ENCODE measurements at regions not wholly inside any gene's neighbourhood (a gene's known extent, or its start where the extent isn't known, plus 50 kb on each side); places are given as distances from the start of the nearest gene placed in this dataset.
"Not testable (repeated sequence)": the region's sequence is repeated elsewhere in the genome, so short reads cannot be mapped to it uniquely, and the experiment has no call there.

DNA sequence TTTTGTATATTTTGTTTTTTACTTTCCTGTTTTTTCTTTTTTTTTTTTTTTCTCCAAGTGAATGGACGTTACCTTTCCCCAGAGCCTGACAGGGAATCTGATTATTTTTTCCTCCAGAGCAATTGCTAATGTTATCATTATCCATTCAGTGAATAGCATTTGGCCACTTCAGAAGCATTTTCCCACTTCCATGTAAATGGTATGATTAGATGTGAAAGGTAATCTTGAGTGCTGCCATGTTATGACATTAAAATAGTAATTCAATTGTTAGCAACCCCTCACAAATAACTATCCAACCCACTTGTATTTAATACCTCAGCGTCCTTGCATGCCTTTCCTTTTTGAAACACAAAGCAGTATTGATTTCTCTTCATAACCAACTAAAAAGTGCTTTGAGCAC lies 1243.8 kb downstream of the CDH8 start:
- TF ChIP-seq, protein P1, sequence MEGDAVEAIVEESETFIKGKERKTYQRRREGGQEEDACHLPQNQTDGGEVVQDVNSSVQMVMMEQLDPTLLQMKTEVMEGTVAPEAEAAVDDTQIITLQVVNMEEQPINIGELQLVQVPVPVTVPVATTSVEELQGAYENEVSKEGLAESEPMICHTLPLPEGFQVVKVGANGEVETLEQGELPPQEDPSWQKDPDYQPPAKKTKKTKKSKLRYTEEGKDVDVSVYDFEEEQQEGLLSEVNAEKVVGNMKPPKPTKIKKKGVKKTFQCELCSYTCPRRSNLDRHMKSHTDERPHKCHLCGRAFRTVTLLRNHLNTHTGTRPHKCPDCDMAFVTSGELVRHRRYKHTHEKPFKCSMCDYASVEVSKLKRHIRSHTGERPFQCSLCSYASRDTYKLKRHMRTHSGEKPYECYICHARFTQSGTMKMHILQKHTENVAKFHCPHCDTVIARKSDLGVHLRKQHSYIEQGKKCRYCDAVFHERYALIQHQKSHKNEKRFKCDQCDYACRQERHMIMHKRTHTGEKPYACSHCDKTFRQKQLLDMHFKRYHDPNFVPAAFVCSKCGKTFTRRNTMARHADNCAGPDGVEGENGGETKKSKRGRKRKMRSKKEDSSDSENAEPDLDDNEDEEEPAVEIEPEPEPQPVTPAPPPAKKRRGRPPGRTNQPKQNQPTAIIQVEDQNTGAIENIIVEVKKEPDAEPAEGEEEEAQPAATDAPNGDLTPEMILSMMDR (IDR thresholded peaks at IDR 0.05; ENCODE audit: unreplicated experiment), result no peak
- Mint-ChIP-seq H3K36me3 (no peaks in the 10 kb centered on the region), H3K27ac (no peak overlapping the region), H3K27me3 (ENCODE audit: low read depth) (peaks cover 3% of the 10 kb centered on the region), H3K4me1 (peaks cover 5% of the 10 kb centered on the region), H3K4me3 (no peak overlapping the region), H3K9me3 (no peaks in the 10 kb centered on the region)
- no peak for DNase-seq (ENCODE audit: low spot score in 2 of 2, unreplicated experiment in 2 of 2)

DNA sequence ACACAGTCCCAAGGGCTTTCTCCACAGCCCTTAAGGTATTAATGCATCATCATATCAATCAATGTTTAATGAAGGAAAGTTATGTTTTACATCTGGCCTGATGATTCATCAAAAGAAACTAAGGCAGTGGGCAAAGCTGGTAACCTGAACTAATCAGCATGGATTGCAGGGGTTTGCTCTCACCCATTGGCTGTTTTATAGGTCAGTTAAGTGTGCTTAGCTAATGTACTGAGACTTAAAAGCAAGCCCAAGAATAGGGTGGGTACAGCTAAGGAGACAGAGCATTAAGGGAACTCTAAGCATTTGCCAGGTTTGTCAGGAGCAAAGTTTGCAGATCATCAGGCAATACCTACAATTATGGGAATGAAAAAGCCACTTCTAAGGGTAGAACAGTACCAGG lies 1247.6 kb downstream of the CDH8 start:
- Mint-ChIP-seq H3K27me3 (ENCODE audit: low read depth) (peaks cover under 1% of the 10 kb centered on the region), H3K27ac (no peak overlapping the region), H3K4me3 (no peak overlapping the region), H3K36me3 (no peaks in the 10 kb centered on the region), H3K9me3 (no peaks in the 10 kb centered on the region), H3K4me1 (peaks cover 5% of the 10 kb centered on the region)
- DNase-seq (ENCODE audit: low spot score in 2 of 2, unreplicated experiment in 2 of 2), result no peak
- TF ChIP-seq, protein P1 (IDR thresholded peaks at IDR 0.05; ENCODE audit: unreplicated experiment), result no peak

DNA sequence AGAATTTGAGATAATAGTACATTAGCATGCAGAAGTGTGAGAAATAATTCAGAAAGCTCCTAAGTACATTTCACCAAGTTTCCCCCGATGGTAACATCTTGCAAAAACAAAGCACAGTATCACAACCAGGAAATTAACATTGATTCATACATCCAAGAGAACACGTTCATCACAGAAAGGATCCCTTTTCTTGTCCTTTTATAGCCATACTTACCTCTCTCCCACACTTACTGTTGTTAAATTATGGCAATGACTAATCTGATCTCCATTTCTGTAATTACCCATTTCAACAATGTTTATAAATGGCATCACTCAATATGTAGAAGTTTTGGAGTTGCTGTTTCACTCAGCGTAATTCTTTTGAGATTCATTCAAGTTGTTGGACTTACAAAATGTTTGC lies 1260.0 kb downstream of the CDH8 start:
- DNase-seq (ENCODE audit: low spot score in 2 of 2, unreplicated experiment in 2 of 2), result no peak
- Mint-ChIP-seq H3K4me3 (no peak overlapping the region), H3K4me1 (no peaks in the 10 kb centered on the region), H3K9me3 (peaks cover 17% of the 10 kb centered on the region), H3K27me3 (ENCODE audit: low read depth) (no peaks in the 10 kb centered on the region), H3K36me3 (no peaks in the 10 kb centered on the region), H3K27ac (no peak overlapping the region)
- TF ChIP-seq, protein P1 (IDR thresholded peaks at IDR 0.05; ENCODE audit: unreplicated experiment), result no peak

DNA sequence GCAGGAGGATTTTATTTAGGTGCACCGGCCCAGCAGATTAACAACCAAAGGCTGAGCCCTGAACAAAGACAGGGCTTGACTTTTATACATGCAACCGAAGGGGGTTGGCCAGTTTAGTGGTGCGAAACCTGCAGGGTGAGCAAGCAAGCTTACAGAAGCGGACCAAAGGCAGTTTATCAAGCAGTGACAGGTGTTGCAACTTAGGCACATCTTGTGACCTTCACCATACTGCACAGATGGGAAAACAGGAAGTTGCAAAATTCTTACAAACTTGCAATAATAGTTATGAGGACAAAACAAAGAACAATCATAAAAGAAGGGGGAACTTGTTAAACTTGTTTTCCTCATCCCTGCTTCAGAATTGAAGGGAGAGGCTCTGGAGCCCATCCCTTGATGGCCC lies 1265.1 kb downstream of the CDH8 start:
- peaks cover 23% of the 10 kb centered on the region for H3K9me3 Mint-ChIP-seq
- H3K27ac Mint-ChIP-seq, result no peak overlapping the region
- TF ChIP-seq, protein P1 (IDR thresholded peaks at IDR 0.05; ENCODE audit: unreplicated experiment), result no peak
- DNase-seq (ENCODE audit: low spot score in 2 of 2, unreplicated experiment in 2 of 2), result no peak
- no peak overlapping the region for H3K4me3 Mint-ChIP-seq
- H3K4me1 Mint-ChIP-seq, result no peaks in the 10 kb centered on the region
- H3K36me3 Mint-ChIP-seq, result no peaks in the 10 kb centered on the region
- no peaks in the 10 kb centered on the region for H3K27me3 Mint-ChIP-seq (ENCODE audit: low read depth)

DNA sequence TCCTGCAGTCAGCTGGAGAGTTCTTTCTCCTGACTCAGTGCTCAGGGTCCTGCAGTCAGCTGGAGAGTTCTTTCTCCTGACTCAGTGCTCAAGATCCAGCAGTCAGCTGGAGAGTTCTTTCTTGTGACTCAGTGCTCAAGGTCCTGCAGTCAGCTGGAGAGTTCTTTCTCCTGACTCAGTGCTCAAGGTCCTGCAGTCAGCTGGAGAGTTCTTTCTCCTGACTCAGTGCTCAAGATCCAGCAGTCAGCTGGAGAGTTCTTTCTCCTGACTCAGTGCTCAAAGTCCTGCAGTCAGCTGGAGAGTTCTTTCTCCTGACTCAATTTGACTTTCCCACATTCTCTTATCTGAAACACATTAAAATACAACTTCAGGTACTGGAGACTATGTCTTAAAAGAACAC lies 1265.9 kb downstream of the CDH8 start:
- not testable (repeated sequence) for H3K4me1 Mint-ChIP-seq; DNase-seq (ENCODE audit: low spot score in 2 of 2, unreplicated experiment in 2 of 2); H3K27me3 Mint-ChIP-seq (ENCODE audit: low read depth); H3K36me3 Mint-ChIP-seq; H3K4me3 Mint-ChIP-seq; H3K27ac Mint-ChIP-seq
- H3K9me3 Mint-ChIP-seq, result peaks cover 27% of the 10 kb centered on the region

DNA sequence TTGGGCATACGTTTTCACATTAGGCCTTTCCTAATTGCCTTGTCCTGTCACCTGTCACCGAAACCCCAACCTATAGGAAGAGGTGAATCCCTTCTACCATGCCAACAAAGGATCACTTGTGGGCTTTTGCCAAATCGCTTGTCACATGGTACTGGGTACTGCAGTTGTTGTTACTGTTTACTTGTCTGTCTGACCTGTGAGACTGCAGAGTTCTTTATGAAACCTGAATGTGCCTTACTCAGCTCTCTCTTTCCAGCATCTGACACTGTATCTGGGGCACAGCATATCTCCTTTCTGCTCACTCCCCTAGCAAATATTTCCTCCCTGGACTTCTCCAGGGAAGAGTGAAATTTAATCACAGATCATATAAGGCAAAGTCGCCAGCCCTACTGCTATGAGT lies 1272.4 kb downstream of the CDH8 start:
- DNase-seq (ENCODE audit: low spot score in 2 of 2, unreplicated experiment in 2 of 2), result no peak
- peaks cover 8% of the 10 kb centered on the region for H3K9me3 Mint-ChIP-seq
- H3K4me3 Mint-ChIP-seq, result no peak overlapping the region
- TF ChIP-seq, protein P1 (IDR thresholded peaks at IDR 0.05; ENCODE audit: unreplicated experiment), result no peak
- no peaks in the 10 kb centered on the region for H3K36me3 Mint-ChIP-seq
- no peak overlapping the region for H3K27ac Mint-ChIP-seq
- H3K4me1 Mint-ChIP-seq, result no peaks in the 10 kb centered on the region
- H3K27me3 Mint-ChIP-seq (ENCODE audit: low read depth), result no peaks in the 10 kb centered on the region
